Mucosa of stomach (tissue), 1 donor: ENCODE measurements at regions not wholly inside any gene's neighbourhood (a gene's known extent, or its start where the extent isn't known, plus 50 kb on each side); places are given as distances from the start of the nearest gene placed in this dataset.

ENCODE experiments used
- H3K27me3 ChIP-seq: one replicate; pipeline ENCODE4 v1.7.0; 2013; ENCODE audit warnings: mild to moderate bottlenecking, low read length; ENCODE audit not compliant: control insufficient read depth, insufficient read depth
- H3K36me3 ChIP-seq: one replicate; pipeline ENCODE4 v1.7.0; 2013; ENCODE audit warnings: low read length; ENCODE audit not compliant: control insufficient read depth, insufficient read depth
- H3K4me1 ChIP-seq: one replicate; pipeline ENCODE4 v1.7.0; 2013; ENCODE audit warnings: mild to moderate bottlenecking, low read length; ENCODE audit not compliant: control insufficient read depth, insufficient read depth
- H3K4me3 ChIP-seq: one replicate; pipeline ENCODE4 v1.7.0; 2013; ENCODE audit warnings: low read length
- H3K9ac ChIP-seq: one replicate; pipeline ENCODE4 v1.7.0; 2013; ENCODE audit warnings: mild to moderate bottlenecking, low read length, moderate library complexity
- H3K9me3 ChIP-seq: one replicate; pipeline ENCODE4 v1.7.0; 2013; ENCODE audit warnings: mild to moderate bottlenecking, low read length, moderate library complexity; ENCODE audit not compliant: control insufficient read depth
- donor health status: Pancreatic carcinoma.

GRCh38 chr3:74445541-74445940 lies 168.9 kb downstream of the CNTN3 start:
- Histone ChIP-seq H3K4me3 (no peak overlapping the region), H3K36me3 (no peaks in the 10 kb centered on the region), H3K9ac (no peak overlapping the region), H3K4me1 (no peaks in the 10 kb centered on the region), H3K9me3 (no peaks in the 10 kb centered on the region), H3K27me3 (no peaks in the 10 kb centered on the region)

- H3K4me1 ChIP-seq: no peaks in the 10 kb centered on the region
- no peaks in the 10 kb centered on the region for H3K36me3 ChIP-seq
- H3K9me3 ChIP-seq: no peaks in the 10 kb centered on the region
- no peaks in the 10 kb centered on the region for H3K27me3 ChIP-seq
- no peak overlapping the region for H3K9ac ChIP-seq
- H3K4me3 ChIP-seq: no peak overlapping the region
Measured at GRCh38 chr3:74443102-74443501, 171.4 kb downstream of the CNTN3 start.

GRCh38 chr3:74442683-74443082 lies 171.8 kb downstream of the CNTN3 start:
- Histone ChIP-seq H3K9me3 (no peaks in the 10 kb centered on the region), H3K4me1 (no peaks in the 10 kb centered on the region), H3K9ac (no peak overlapping the region), H3K27me3 (no peaks in the 10 kb centered on the region), H3K36me3 (no peaks in the 10 kb centered on the region), H3K4me3 (no peak overlapping the region)

- no peaks in the 10 kb centered on the region for H3K27me3 ChIP-seq
Measured at GRCh38 chr3:74442068-74442467, 172.4 kb downstream of the CNTN3 start.

GRCh38 chr3:74436184-74436583 lies 178.3 kb downstream of the CNTN3 start:
- Histone ChIP-seq H3K4me1 (no peaks in the 10 kb centered on the region), H3K4me3 (no peak overlapping the region), H3K9ac (no peak overlapping the region), H3K36me3 (no peaks in the 10 kb centered on the region), H3K27me3 (no peaks in the 10 kb centered on the region), H3K9me3 (no peaks in the 10 kb centered on the region)

More at GRCh38 chr3:74442068-74442467, 172.4 kb downstream of the CNTN3 start:
- Histone ChIP-seq H3K4me3 (no peak overlapping the region), H3K9ac (no peak overlapping the region), H3K4me1 (no peaks in the 10 kb centered on the region), H3K9me3 (no peaks in the 10 kb centered on the region), H3K36me3 (no peaks in the 10 kb centered on the region)

GRCh38 chr3:74435631-74436030 lies 178.8 kb downstream of the CNTN3 start:
- Histone ChIP-seq H3K36me3 (no peaks in the 10 kb centered on the region), H3K9me3 (no peaks in the 10 kb centered on the region), H3K27me3 (no peaks in the 10 kb centered on the region), H3K9ac (no peak overlapping the region), H3K4me3 (no peak overlapping the region), H3K4me1 (no peaks in the 10 kb centered on the region)

- no peaks in the 10 kb centered on the region for H3K27me3 ChIP-seq
- no peak overlapping the region for H3K9ac ChIP-seq
- no peak overlapping the region for H3K4me3 ChIP-seq
- no peaks in the 10 kb centered on the region for H3K36me3 ChIP-seq
- H3K4me1 ChIP-seq: no peaks in the 10 kb centered on the region
- H3K9me3 ChIP-seq: no peaks in the 10 kb centered on the region
Measured at GRCh38 chr3:74434406-74434805, 180.1 kb downstream of the CNTN3 start.

- no peaks in the 10 kb centered on the region for H3K36me3 ChIP-seq
- no peaks in the 10 kb centered on the region for H3K27me3 ChIP-seq
- no peak overlapping the region for H3K9ac ChIP-seq
- no peaks in the 10 kb centered on the region for H3K4me1 ChIP-seq
- no peaks in the 10 kb centered on the region for H3K9me3 ChIP-seq
- no peak overlapping the region for H3K4me3 ChIP-seq
Measured at GRCh38 chr3:74426571-74426970, 187.9 kb downstream of the CNTN3 start.

GRCh38 chr3:74423867-74424266 lies 190.6 kb downstream of the CNTN3 start:
- no peak overlapping the region for H3K4me3 ChIP-seq
- H3K27me3 ChIP-seq: no peaks in the 10 kb centered on the region
- no peaks in the 10 kb centered on the region for H3K36me3 ChIP-seq
- H3K4me1 ChIP-seq: no peaks in the 10 kb centered on the region
- H3K9me3 ChIP-seq: no peaks in the 10 kb centered on the region
- H3K9ac ChIP-seq: no peak overlapping the region

GRCh38 chr3:74420538-74421124 lies 193.8 kb downstream of the CNTN3 start:
- Histone ChIP-seq H3K9ac (no peak overlapping the region), H3K4me1 (no peaks in the 10 kb centered on the region), H3K36me3 (no peaks in the 10 kb centered on the region), H3K4me3 (no peak overlapping the region), H3K27me3 (no peaks in the 10 kb centered on the region), H3K9me3 (no peaks in the 10 kb centered on the region)

- Histone ChIP-seq H3K9ac (no peak overlapping the region), H3K9me3 (no peaks in the 10 kb centered on the region), H3K4me3 (no peak overlapping the region), H3K27me3 (no peaks in the 10 kb centered on the region), H3K36me3 (no peaks in the 10 kb centered on the region), H3K4me1 (no peaks in the 10 kb centered on the region)
Measured at GRCh38 chr3:74415731-74416130, 198.7 kb downstream of the CNTN3 start.

- Histone ChIP-seq H3K27me3 (no peaks in the 10 kb centered on the region), H3K9ac (no peak overlapping the region), H3K4me1 (no peaks in the 10 kb centered on the region), H3K36me3 (no peaks in the 10 kb centered on the region), H3K4me3 (no peak overlapping the region), H3K9me3 (no peaks in the 10 kb centered on the region)
Measured at GRCh38 chr3:74413547-74414241, 200.8 kb downstream of the CNTN3 start.
